GF-D8 (cell line): ENCODE measurements at regions not wholly inside any gene's neighbourhood (a gene's known extent, or its start where the extent isn't known, plus 50 kb on each side); places are given as distances from the start of the nearest gene placed in this dataset.

Experiments used
- DNase-seq: peaks from one replicate; lab custom pipeline; 2025; lab: John Stamatoyannopoulos, UW

DNA sequence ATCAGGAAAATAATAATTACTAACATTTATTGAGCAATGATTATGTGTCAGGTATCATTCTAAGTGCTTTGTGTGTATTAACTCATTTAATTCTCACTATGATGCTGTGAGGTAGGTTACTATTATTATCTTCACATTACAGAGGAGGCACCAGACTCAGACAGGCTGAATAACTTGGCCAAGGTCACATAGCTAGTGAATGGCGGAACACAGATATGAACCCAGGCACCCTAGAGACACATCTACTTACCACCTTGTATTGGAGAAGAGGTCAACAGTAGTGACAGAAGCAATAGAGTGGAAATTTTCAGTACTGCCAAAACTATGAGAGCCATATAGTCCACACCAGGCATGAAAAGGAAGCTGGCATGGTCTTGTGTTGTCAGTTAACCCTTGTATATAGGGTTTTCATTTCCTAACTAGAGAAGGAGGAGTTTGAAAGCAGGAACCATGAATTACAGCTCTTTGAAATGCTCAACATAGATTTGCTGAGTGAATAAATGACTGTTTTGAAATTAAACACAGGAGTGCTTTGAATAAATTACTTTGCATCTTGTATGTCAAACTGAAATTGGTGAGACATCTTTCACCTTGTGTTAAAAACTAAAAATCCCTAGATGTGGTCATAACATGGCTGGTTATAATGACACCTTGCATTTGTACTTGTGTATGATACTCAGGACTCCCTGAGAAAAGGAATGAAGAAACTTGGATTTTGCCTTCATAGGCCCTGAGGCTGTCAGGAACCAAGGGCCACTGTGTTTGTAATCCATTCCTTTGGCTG lies 71.8 kb downstream of the RTL9 start:
- DNase-seq = no peak

DNA sequence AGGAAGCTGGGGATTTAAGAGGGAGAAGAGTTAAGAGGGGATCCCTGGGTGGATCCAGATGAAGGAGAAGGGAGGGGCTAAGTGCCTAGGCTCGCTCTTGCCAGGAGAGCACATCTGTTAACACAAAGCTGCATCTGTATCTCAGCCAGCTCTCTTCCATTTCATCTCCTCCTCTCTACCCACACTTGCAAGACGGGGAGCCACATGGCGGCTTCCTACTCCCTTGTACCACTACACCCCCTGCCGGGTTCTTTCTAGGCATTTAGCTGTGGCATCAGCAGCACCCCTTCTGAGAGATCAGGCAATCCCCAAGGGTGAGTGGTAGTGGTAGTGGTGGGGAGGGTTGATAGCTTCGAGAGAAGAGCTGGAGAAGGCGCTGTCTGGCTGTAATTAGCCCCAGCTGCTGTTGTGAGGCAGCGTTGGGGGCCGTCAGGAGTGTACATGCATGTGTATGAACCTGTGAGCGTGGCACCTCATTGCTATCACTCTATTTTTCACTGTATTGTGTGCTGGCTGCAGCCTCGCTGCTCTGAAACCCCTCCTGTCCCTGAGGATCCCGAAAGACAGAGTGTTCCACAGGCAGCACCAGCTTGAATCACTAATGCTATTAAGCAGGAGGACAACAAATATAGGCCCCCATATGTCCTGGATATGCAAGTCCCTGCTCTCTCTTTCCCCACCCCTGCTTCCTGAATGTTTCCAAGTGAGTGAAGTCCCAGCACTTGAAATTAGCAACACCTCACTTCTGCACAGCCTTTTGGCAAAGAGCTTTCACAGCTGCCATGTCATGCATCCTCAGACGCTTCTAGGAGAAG lies 73.7 kb downstream of the RTL9 start:
- no peak for DNase-seq

DNA sequence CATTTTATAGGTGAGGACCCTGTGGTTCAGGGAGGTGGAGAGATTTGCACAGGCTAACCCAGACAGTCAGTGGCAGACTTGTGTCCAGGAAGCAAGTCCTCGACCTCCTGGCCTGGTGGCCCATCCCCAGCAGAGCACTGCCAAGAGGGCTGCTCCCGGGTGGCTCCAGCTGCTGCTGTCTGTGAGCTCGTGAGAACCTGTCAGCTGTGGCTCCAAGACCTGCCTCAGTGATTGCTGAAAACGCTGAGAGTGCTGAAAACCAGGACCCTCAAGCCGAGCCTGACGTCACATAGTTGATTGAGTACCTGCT lies 74.2 kb downstream of the RTL9 start:
- no peak for DNase-seq

GRCh38 chrX:110435196-110435595 lies 76.5 kb downstream of the RTL9 start:
- DNase-seq = no peak

- DNase-seq = no peak
Measured at GRCh38 chrX:110436523-110436922, 77.9 kb downstream of the RTL9 start.

DNA sequence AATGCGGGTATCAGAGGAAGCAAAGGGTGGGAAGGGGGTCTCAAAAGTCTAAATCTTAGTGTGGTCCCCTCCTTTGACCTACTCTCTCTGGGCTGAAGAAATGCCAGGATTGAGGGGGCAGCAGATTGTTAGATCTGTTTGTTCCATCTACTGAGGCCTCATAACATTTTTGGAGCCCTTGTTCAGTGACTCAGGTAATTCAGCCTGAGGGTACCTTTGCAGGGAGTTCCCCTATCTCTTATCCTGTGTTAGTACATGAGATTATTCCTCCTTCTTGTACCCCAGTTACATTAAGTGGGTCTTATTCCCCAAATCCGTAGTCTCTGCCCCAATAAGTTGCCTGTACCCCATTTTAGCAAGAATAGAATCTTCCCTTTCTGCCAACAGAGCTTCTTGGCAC lies 79.0 kb downstream of the RTL9 start:
- no peak for DNase-seq

GRCh38 chrX:110440016-110440805 lies 81.6 kb downstream of the RTL9 start:
- no peak for DNase-seq

- no peak for DNase-seq
Measured at GRCh38 chrX:110442635-110443034, 84.0 kb downstream of the RTL9 start.

- no peak for DNase-seq
Measured at GRCh38 chrX:110444996-110445395, 86.3 kb downstream of the RTL9 start.

DNA sequence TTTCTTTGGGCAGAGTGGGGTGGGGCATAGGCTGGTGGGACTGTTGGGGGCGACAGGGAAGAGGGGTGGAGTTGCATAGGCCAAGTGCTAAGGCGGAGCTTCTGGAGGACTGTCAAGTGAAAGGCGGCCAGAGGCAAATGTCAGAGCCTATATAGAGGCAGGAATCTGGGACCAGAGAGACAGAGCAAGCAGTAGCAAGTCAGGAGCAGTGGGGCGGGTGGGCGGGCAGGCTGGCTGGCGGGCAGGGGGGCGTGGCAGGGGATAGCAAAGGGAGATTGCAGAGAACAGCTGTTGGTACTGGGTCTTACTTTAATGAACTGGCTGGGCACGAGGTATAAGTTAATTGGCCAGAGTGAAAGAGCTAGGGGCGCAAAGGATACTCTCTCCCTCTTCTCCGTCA lies 89.8 kb downstream of the RTL9 start:
- no peak for DNase-seq

GRCh38 chrX:110449312-110449711 lies 90.7 kb downstream of the RTL9 start:
- DNase-seq = no peak

DNA sequence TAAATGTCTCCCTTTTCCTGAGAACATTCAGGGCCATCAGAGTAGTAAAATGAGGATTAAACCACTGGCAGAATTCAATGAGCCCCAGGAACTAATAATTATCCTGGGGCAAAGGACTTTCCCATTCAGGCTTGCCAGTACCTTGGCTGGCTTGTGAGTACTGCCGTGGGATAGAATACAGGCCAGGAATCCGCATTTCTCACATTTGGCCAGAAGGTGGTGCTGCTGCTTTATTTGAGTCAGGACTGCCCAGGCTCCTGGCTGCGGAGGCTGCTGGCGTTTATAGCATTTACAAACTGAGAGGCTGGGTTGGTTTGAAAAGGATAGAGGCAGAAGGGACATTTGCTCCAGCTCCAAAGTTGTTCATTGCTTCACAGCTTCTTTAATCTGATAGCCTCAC lies 91.4 kb downstream of the RTL9 start:
- no peak for DNase-seq

GRCh38 chrX:110454336-110454735 lies 95.7 kb downstream of the RTL9 start:
- no peak for DNase-seq

DNA sequence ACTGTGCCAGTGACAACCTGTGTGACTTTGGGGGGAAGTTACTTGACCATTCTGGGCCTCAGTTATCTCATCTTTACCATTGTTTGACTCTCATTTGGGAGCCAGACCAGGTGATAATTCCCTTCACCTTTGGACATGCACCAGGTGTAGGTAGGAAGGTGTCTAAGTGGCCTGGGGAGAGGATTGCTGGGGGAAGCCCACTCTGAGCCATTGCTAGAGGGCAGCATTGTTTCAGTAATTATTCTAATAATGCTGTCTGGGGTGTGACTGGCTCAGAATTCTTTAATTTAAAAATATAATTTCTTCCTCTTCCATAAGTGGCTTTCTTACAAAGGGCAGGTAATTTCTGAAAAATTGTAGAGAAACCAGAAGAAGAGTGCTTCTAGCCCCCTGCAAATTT lies 104.3 kb downstream of the RTL9 start:
- DNase-seq = no peak

DNA sequence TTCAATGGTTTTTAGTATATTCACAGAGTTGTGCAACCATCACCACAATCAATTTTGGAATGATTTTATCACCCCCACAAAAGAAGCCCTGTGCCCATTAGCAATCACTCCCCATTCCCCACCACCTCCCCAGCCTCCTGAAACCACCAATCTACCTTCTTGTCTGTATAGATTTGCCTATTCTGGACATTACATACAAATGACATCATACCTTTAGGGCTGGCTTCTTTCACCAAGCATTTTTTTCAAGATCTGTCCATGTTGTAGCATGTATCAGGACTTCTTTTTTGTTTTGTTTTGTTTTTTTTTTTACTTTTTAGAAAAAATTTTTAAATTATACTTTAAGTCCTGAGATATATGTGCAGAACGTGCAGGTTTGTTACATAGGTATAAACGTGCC lies 108.1 kb downstream of the RTL9 start:
- DNase-seq = no peak

DNA sequence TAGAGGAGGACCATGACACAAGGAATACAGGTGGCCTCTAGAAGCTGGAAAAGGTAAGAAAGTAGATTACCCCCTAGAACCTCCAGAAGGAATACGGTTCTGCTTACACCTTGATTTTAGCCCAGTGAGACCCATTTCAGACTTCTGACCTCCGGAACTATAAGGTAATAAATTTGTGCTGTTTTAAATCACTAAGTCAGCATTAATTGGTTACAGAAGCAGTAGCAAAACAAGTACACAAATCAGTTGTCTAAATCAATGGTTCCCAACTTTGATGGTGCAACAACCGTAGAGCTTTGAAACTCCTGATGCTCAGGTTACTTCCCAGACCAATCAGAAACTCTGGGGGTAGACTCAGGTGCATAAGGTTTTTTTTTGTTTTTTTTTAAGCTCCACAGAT lies 113.6 kb downstream of the RTL9 start:
- DNase-seq = no peak

DNA sequence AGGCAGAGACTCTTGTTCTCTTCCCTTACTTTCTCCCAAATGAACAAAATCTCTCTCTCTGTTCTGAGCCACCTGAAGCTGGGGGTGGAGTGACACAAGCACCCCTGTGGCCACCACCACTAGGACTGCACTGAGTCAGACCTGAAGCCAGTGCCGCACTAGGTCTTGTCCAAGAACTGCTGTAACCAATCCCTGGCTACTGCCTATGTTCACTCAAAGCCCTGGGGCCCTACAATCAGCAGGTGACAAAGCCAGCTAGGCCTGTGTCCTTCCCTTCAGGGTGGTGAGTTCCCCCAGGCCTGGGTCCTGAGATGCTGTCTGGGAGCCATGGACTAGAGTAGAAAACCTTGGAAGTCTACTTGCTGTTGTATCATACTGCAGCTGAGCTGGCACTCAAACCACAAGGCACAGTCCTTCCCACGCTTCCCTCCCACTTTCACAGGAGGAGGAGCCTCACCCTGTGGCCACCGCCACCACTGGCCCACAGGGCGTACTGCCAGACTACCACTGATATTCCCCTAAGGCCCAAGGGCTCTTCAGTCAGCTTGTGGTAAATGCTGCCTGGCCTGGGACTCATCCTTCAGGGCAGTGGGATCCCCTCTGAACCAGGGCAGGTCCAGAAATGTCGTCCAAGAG lies 119.1 kb downstream of the RTL9 start:
- DNase-seq = no peak

- DNase-seq = no peak
Measured at GRCh38 chrX:110491846-110492620, 133.4 kb downstream of the RTL9 start.

DNA sequence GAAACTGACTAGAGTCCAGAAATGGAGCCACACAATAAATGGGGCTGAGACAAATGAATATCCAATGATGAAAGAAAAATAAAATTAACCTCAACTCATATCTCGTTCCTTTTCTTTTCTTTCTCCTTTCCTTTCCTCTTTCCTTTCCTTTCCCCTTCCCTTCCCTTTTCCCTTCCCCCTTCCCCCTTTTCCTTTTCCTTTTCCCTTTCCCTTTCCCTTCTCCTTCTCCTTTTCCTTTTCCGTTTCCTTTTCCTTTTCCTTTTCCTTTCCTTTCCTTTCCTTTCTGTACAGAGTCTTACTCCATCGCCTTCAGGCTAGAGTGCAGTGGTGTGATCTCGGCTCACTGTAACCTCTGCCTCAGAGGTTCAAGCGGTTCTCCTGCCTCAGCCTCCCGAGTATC lies 146.3 kb downstream of the RTL9 start:
- DNase-seq = no peak

- no peak for DNase-seq
Measured at GRCh38 chrX:110509755-110510532, 151.3 kb downstream of the RTL9 start.

DNA sequence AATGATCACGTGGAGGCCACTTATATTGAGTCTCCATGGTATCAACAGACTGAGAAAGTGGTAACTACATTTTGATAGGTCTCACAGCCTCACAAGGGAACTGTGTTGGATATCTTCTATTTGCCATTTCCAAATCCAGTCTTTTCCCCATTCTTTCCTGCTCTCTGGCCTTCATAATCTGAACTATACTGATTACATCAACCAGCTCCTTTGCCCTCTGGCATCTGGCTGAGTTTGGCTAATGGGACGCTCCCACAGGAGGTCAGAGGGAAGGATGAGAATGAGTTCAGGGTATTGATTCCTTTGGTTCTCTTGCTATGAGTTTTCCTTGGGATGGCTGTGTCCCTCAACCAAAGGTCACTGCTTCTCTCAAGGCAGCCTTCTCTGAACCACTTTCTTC lies 152.6 kb downstream of the RTL9 start:
- no peak for DNase-seq
